Tibial nerve (tissue), 3 donors: ENCODE measurements at regions not wholly inside any gene's neighbourhood (a gene's known extent, or its start where the extent isn't known, plus 50 kb on each side); places are given as distances from the start of the nearest gene placed in this dataset.

Experiments used
- POLR2A ChIP-seq, 2 donors: fragments of 450-650 bp; IDR thresholded peaks; one replicate each; pipeline ENCODE4 v1.6.1; 2017; ENCODE audit warnings: antibody characterized with exemption in 2 of 2, mild to moderate bottlenecking in 2 of 2, moderate library complexity in 2 of 2
- TF ChIP-seq, protein P1 (sequence below), 5 experiments: fragments of 200-600 bp in 3 of 5; fragments of 450-650 bp in 2 of 5; sonication (generic) in 3 of 5; IDR thresholded peaks; one replicate each; pipeline ENCODE4 v1.5.1; 2016 to 2019; ENCODE audit warnings: antibody characterized with exemption in 5 of 5, mild to moderate bottlenecking in 3 of 5, moderate library complexity in 2 of 5

GRCh38 chr4:38278255-38278654, 318.1 kb downstream of the PTTG2 start:
- TF ChIP-seq, protein P1, sequence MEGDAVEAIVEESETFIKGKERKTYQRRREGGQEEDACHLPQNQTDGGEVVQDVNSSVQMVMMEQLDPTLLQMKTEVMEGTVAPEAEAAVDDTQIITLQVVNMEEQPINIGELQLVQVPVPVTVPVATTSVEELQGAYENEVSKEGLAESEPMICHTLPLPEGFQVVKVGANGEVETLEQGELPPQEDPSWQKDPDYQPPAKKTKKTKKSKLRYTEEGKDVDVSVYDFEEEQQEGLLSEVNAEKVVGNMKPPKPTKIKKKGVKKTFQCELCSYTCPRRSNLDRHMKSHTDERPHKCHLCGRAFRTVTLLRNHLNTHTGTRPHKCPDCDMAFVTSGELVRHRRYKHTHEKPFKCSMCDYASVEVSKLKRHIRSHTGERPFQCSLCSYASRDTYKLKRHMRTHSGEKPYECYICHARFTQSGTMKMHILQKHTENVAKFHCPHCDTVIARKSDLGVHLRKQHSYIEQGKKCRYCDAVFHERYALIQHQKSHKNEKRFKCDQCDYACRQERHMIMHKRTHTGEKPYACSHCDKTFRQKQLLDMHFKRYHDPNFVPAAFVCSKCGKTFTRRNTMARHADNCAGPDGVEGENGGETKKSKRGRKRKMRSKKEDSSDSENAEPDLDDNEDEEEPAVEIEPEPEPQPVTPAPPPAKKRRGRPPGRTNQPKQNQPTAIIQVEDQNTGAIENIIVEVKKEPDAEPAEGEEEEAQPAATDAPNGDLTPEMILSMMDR (IDR thresholded peaks at IDR 0.05): no peak
- TF ChIP-seq POLR2A (IDR thresholded peaks at IDR 0.05): no peak
